ENCODE measurements at regions not wholly inside any gene's neighbourhood (a gene's known extent, or its start where the extent isn't known, plus 50 kb on each side); places are given as distances from the start of the nearest gene placed in this dataset.

GRCh38 chr15:35229085-35229484, 144.0 kb upstream of the NANOGP8 start:
- Histone ChIP-seq H3K27ac (no peak overlapping the region), H3K9ac (no peak overlapping the region), H3K36me3 (ENCODE audit: control insufficient read depth, insufficient read depth, low read length) (no peaks in the 10 kb centered on the region), H3K9me3 (ENCODE audit: control insufficient read depth, low read length) (no peaks in the 10 kb centered on the region), H3K27me3 (ENCODE audit: control insufficient read depth, insufficient read depth, low read length) (no peaks in the 10 kb centered on the region), H3K4me1 (no peaks in the 10 kb centered on the region), H2AFZ (no peak overlapping the region), H3K79me2 (no peaks in the 10 kb centered on the region), H3K4me3 (ENCODE audit: low read depth, low read length) (no peak overlapping the region), H3K4me2 (ENCODE audit: low read length) (no peak overlapping the region)
- TF ChIP-seq CTCF (IDR thresholded peaks at IDR 0.05), result no peak

GRCh38 chr15:35218215-35218614, 133.1 kb upstream of the NANOGP8 start:
- H3K4me1 ChIP-seq, result no peaks in the 10 kb centered on the region
- no peaks in the 10 kb centered on the region for H3K36me3 ChIP-seq (ENCODE audit: control insufficient read depth, insufficient read depth, low read length)
- H3K4me3 ChIP-seq (ENCODE audit: low read depth, low read length), result no peak overlapping the region
- H3K27ac ChIP-seq, result no peak overlapping the region
- H3K9ac ChIP-seq, result no peak overlapping the region
- no peak overlapping the region for H3K4me2 ChIP-seq (ENCODE audit: low read length)
- H2AFZ ChIP-seq, result no peak overlapping the region
- TF ChIP-seq CTCF (IDR thresholded peaks at IDR 0.05), result no peak
- H3K9me3 ChIP-seq (ENCODE audit: control insufficient read depth, low read length), result no peaks in the 10 kb centered on the region
- no peaks in the 10 kb centered on the region for H3K27me3 ChIP-seq (ENCODE audit: control insufficient read depth, insufficient read depth, low read length)
- H3K79me2 ChIP-seq, result no peaks in the 10 kb centered on the region

- Histone ChIP-seq H3K79me2 (no peaks in the 10 kb centered on the region), H3K36me3 (ENCODE audit: control insufficient read depth, insufficient read depth, low read length) (no peaks in the 10 kb centered on the region), H3K9me3 (ENCODE audit: control insufficient read depth, low read length) (no peaks in the 10 kb centered on the region), H2AFZ (no peak overlapping the region), H3K4me3 (ENCODE audit: low read depth, low read length) (no peak overlapping the region), H3K4me2 (ENCODE audit: low read length) (no peak overlapping the region), H3K9ac (no peak overlapping the region), H3K27ac (no peak overlapping the region), H3K4me1 (no peaks in the 10 kb centered on the region), H3K27me3 (ENCODE audit: control insufficient read depth, insufficient read depth, low read length) (no peaks in the 10 kb centered on the region)
- no peak for TF ChIP-seq CTCF (IDR thresholded peaks at IDR 0.05)
Observed at GRCh38 chr15:35215093-35215492, 130.0 kb upstream of the NANOGP8 start.

GRCh38 chr15:35211240-35211902, 126.3 kb upstream of the NANOGP8 start:
- Histone ChIP-seq H3K36me3 (ENCODE audit: control insufficient read depth, insufficient read depth, low read length) (no peaks in the 10 kb centered on the region), H3K4me2 (ENCODE audit: low read length) (no peak overlapping the region), H2AFZ (no peak overlapping the region), H3K9me3 (ENCODE audit: control insufficient read depth, low read length) (no peaks in the 10 kb centered on the region), H3K4me3 (ENCODE audit: low read depth, low read length) (no peak overlapping the region), H3K27ac (no peak overlapping the region), H3K9ac (no peak overlapping the region), H3K27me3 (ENCODE audit: control insufficient read depth, insufficient read depth, low read length) (no peaks in the 10 kb centered on the region), H3K79me2 (no peaks in the 10 kb centered on the region), H3K4me1 (no peaks in the 10 kb centered on the region)
- no peak for TF ChIP-seq CTCF (IDR thresholded peaks at IDR 0.05)

- Histone ChIP-seq H3K4me1 (no peaks in the 10 kb centered on the region), H3K27ac (no peak overlapping the region), H3K4me2 (ENCODE audit: low read length) (no peak overlapping the region), H2AFZ (no peak overlapping the region), H3K36me3 (ENCODE audit: control insufficient read depth, insufficient read depth, low read length) (no peaks in the 10 kb centered on the region), H3K79me2 (no peaks in the 10 kb centered on the region), H3K9me3 (ENCODE audit: control insufficient read depth, low read length) (no peaks in the 10 kb centered on the region), H3K9ac (no peak overlapping the region), H3K4me3 (ENCODE audit: low read depth, low read length) (no peak overlapping the region), H3K27me3 (ENCODE audit: control insufficient read depth, insufficient read depth, low read length) (no peaks in the 10 kb centered on the region)
- TF ChIP-seq CTCF (IDR thresholded peaks at IDR 0.05), result no peak
Observed at GRCh38 chr15:35210370-35210769, 125.3 kb upstream of the NANOGP8 start.
